NT2/D1 (cell line): ENCODE measurements at regions not wholly inside any gene's neighbourhood (a gene's known extent, or its start where the extent isn't known, plus 50 kb on each side); places are given as distances from the start of the nearest gene placed in this dataset.

Experiments used
- DNase-seq: peaks from one replicate; pipeline ENCODE4 v3.0.0-alpha.2; 2011; ENCODE audit warnings: low read depth, low spot score
- H3K27me3 ChIP-seq: 2 replicates; pipeline ENCODE4 v1.6.0; 2011; ENCODE audit warnings: mild to moderate bottlenecking; ENCODE audit not compliant: insufficient read length, insufficient read depth
- H3K36me3 ChIP-seq: 2 replicates; pipeline ENCODE4 v1.6.1; 2011; ENCODE audit warnings: mild to moderate bottlenecking, low read length, mixed read lengths; ENCODE audit not compliant: insufficient read depth, insufficient read length
- H3K4me1 ChIP-seq: 2 replicates; pipeline ENCODE4 v1.5.1; 2011; ENCODE audit not compliant: insufficient read depth, insufficient read length
- H3K4me3 ChIP-seq: 2 replicates; pipeline ENCODE4 v1.5.1; 2011; ENCODE audit warnings: low read depth; ENCODE audit not compliant: insufficient read length
- H3K9ac ChIP-seq: 2 replicates; pipeline ENCODE4 v1.6.0; 2011; ENCODE audit warnings: low read depth; ENCODE audit not compliant: insufficient read length
- H3K9me3 ChIP-seq: 2 replicates; pipeline ENCODE4 v1.5.1; 2011; ENCODE audit warnings: mild to moderate bottlenecking, low read length; ENCODE audit not compliant: insufficient read depth
- SUZ12 ChIP-seq: IDR thresholded peaks from 2 replicates; pipeline ENCODE4 v1.6.1; 2011; ENCODE audit not compliant: insufficient read length, insufficient read depth; ENCODE audit errors: extremely low read depth
- YY1 ChIP-seq: IDR thresholded peaks from 2 replicates; pipeline ENCODE4 v1.6.1; 2011; ENCODE audit not compliant: insufficient read length, insufficient read depth
- ZNF274 ChIP-seq: IDR thresholded peaks from 2 replicates; pipeline ENCODE4 v1.6.1; 2011; ENCODE audit warnings: mild to moderate bottlenecking, low read depth, low read length

DNA sequence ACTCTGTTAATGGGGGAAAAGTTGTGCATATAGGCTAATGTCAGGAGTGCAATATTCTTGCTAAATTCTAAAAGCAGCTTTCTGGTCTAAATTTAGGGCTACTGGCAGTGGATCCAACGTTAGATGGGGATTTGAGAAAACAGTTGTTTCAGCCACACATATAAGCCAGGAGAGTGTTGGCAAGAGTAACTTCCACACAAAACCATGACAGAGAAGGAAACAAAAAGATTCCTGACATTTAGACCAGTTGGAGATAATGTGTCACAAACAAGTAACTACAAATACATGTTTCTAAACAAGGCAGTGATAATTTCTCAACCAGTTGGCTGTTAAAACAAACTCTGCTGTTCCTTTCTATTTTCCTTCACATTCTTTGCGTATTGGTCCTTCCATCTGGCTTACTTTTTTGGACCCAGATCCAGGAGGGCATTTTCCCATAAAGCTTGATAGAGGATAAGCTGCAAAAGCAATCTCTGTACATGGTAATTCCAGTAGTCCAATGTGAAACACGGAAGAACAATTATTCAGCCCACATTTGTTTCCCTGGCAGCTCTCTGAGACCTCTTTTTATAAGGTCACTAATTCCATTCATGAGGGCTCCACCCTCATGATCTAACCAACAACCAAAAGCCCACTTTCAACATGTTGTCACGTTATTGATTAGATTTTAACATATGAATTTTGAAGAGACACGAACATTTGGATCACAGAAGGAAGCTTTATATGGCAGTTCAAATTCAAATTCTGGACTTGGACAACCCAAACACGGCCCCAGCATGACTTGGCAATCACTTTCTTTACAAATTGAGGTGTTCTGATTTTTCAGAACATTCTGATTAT lies 1888.6 kb downstream of the MRPL39 start:
- Histone ChIP-seq H3K36me3 (no peaks in the 10 kb centered on the region), H3K4me1 (no peaks in the 10 kb centered on the region), H3K4me3 (no peak overlapping the region), H3K9me3 (no peaks in the 10 kb centered on the region), H3K27me3 (no peaks in the 10 kb centered on the region), H3K9ac (no peak overlapping the region)
- no peak for DNase-seq
- TF ChIP-seq YY1 (no peak), ZNF274 (no peak), SUZ12 (no peak)

DNA sequence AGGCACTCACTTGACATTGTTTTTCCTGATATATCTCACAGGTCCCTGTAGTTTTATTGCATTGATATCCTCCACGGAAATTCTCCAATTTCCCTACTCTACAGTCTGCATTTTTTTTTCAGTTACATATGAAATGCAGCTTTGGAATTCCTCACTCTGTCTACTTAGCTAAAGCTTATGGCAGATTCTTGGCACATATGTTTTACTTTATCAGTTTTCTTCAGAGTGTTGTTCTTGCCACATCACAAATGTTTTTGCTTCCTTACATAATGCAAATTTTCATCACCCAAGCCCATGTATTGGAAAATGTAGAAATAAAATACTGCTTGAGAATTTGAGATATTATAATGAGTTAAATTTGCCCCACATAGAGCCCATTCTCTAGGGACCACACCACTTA lies 1895.1 kb downstream of the MRPL39 start:
- no peaks in the 10 kb centered on the region for H3K9me3 ChIP-seq
- H3K4me3 ChIP-seq, result no peak overlapping the region
- no peaks in the 10 kb centered on the region for H3K4me1 ChIP-seq
- TF ChIP-seq SUZ12, result no peak
- TF ChIP-seq YY1, result no peak
- no peak for TF ChIP-seq ZNF274
- H3K9ac ChIP-seq, result no peak overlapping the region
- no peaks in the 10 kb centered on the region for H3K27me3 ChIP-seq
- DNase-seq, result no peak
- H3K36me3 ChIP-seq, result no peaks in the 10 kb centered on the region

DNA sequence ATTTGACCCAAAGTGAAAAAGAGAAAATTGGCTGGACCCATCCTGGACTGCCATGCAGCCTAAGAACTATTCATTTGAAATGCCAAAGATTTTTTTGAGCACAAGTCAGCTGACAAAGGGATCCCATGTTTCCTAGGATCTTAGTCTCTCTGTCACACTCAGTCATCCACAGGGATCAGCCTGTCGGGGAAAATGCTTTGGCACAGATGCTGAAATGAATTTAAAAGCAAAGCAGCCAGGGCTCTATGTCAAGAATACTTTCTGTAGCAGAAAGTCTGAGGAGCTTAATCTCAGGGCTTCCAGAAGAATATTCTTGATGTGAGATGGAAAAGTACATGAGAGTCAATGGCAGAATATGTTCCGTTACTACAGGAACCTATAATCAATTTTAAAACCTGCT lies 1900.8 kb downstream of the MRPL39 start:
- DNase-seq, result no peak
- no peak overlapping the region for H3K9ac ChIP-seq
- H3K36me3 ChIP-seq, result no peaks in the 10 kb centered on the region
- no peaks in the 10 kb centered on the region for H3K4me1 ChIP-seq
- no peaks in the 10 kb centered on the region; the same call in 1 of the 2 replicates for H3K9me3 ChIP-seq
- H3K4me3 ChIP-seq, result no peak overlapping the region
- TF ChIP-seq ZNF274 (no peak), YY1 (no peak), SUZ12 (no peak)
- no peaks in the 10 kb centered on the region for H3K27me3 ChIP-seq

DNA sequence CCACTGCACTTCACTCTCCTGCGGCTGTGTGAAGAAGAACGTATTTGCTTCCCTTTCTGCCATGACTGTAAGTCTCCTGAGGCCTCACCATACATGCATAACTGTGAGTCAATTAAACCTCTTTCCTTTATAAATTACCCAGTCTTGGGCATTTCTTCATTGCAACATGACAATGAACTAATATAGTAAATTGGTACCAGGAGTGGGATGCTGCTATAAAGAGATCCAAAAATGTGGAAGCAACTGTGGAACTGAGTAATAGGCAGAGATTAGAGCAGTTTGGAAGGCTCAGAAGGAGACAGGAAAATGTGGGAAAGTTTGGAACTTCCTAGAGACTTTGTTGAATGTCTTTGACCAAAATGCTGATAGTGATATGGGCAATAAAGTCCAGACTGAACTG lies 1907.9 kb downstream of the MRPL39 start:
- H3K9ac ChIP-seq, result no peak overlapping the region
- no peak overlapping the region for H3K4me3 ChIP-seq
- no peaks in the 10 kb centered on the region for H3K36me3 ChIP-seq
- H3K27me3 ChIP-seq, result no peaks in the 10 kb centered on the region
- no peak for TF ChIP-seq YY1
- no peak for TF ChIP-seq SUZ12
- TF ChIP-seq ZNF274, result no peak
- peaks cover 23% of the 10 kb centered on the region for H3K9me3 ChIP-seq
- no peak for DNase-seq
- H3K4me1 ChIP-seq, result no peaks in the 10 kb centered on the region

DNA sequence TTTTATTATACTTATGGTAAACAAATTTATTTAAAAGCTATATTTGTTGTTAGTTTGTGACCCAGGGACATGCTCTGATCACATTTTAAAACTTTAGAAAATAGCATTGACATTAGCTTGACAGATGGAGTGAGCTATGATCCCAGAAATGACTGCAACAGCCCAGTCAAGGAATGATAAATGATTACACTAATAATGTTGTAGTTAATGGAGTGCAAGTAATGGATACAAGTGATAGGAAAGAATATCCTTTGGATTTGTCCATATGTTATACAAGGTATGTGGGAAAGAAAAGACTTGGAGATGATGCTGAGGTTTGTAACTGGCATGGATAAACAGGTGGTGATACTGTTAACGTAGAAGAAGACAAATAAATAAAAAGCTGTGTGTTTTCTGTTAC lies 1908.7 kb downstream of the MRPL39 start:
- peaks cover 23% of the 10 kb centered on the region for H3K9me3 ChIP-seq
- H3K27me3 ChIP-seq, result no peaks in the 10 kb centered on the region
- H3K4me1 ChIP-seq, result no peaks in the 10 kb centered on the region
- H3K36me3 ChIP-seq, result no peaks in the 10 kb centered on the region
- no peak overlapping the region for H3K9ac ChIP-seq
- DNase-seq, result no peak
- no peak overlapping the region for H3K4me3 ChIP-seq
- no peak for TF ChIP-seq YY1
- TF ChIP-seq ZNF274, result no peak
- TF ChIP-seq SUZ12, result no peak

DNA sequence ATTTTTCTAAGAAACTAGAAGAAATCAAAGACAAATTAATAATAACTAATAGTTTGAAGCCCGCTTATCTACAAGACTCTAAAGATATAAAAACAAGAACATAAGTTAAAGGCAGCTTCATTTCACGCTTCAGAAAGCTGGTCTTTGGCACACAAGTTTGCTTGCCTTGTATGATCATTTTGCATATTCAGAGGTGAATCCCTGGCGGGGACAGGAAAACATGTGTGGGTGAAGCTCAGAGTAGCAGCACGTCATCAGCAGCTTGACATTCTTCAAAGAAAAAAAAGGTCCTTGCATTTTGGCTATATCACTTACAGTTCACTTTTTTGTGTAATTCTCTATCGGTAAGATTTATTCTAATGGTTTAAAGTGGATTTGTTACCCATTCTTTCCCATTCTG lies 1911.8 kb downstream of the MRPL39 start:
- TF ChIP-seq ZNF274, result no peak
- TF ChIP-seq YY1, result no peak
- TF ChIP-seq SUZ12, result no peak
- Histone ChIP-seq H3K27me3 (no peaks in the 10 kb centered on the region), H3K9me3 (peaks cover 16% of the 10 kb centered on the region), H3K36me3 (no peaks in the 10 kb centered on the region), H3K9ac (no peak overlapping the region), H3K4me1 (no peaks in the 10 kb centered on the region), H3K4me3 (no peak overlapping the region)
- DNase-seq, result no peak

DNA sequence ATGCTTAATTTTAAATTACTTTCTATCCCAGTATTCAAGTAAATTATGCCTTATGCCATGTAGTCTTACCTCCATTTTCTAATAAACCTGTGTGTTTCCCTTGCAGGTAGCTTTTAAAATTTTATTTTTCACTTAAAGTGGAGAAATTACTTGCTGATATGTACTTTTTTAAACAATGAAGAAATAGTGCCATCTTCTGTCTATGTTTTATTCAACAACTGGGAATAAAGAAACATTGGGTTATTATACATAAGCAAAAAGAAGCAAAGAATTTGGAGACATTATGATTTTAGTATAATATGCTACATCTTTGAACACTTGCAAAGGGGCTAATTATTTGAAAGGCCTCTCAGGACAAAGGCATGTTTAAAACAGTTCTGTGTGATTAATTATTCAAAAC lies 1912.9 kb downstream of the MRPL39 start:
- Histone ChIP-seq H3K27me3 (no peaks in the 10 kb centered on the region), H3K4me3 (no peak overlapping the region), H3K9ac (no peak overlapping the region), H3K9me3 (peaks cover 6% of the 10 kb centered on the region; the same call in 1 of the 2 replicates), H3K4me1 (no peaks in the 10 kb centered on the region), H3K36me3 (no peaks in the 10 kb centered on the region)
- TF ChIP-seq SUZ12, result no peak
- TF ChIP-seq YY1, result no peak
- TF ChIP-seq ZNF274, result no peak
- no peak for DNase-seq
